GM18873 (cell line): ENCODE measurements at regions not wholly inside any gene's neighbourhood (a gene's known extent, or its start where the extent isn't known, plus 50 kb on each side); places are given as distances from the start of the nearest gene placed in this dataset.
A peak's percentile ranks its signal among the peaks of the same experiment; 100 is the strongest.

ENCODE experiments used
- ATAC-seq: cut with Tn5 transposase; IDR thresholded peaks from one replicate; pipeline ENCODE4 v1.9.1; 2021; ENCODE audit warnings: mild to moderate bottlenecking, moderate library complexity, moderate number of reproducible peaks; ENCODE audit not compliant: unreplicated experiment, low FRiP score

- no peak for ATAC-seq
Observed at GRCh38 chr2:134146620-134147019, 107.3 kb upstream of the MGAT5 start.

GRCh38 chr2:134148172-134148571 is 105.7 kb upstream of the MGAT5 start:
- ATAC-seq, result no peak

GRCh38 chr2:134148843-134149472 is 104.9 kb upstream of the MGAT5 start:
- ATAC-seq, result no peak

DNA sequence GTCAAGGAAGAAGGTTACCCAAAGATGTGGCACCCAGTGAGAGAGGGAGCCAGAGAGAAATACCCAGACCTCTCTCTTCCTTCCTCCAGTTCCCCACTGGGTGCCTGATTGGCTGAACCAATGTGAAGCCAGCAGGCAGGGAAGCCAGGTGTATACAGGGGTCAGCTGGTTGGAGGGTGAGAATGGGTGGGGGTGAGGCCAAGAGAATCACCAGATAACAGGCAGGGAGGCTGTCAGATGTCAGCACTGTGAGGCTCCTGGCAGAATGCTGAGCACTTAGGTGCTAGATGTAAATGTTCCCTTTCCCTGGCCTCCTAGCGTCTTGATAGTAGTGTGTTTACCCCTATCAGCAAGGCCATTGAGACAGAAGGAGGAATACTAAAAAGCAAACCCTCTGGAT is 104.0 kb upstream of the MGAT5 start:
- no peak for ATAC-seq

- no peak for ATAC-seq
Observed at GRCh38 chr2:134150760-134151159, 103.1 kb upstream of the MGAT5 start.

DNA sequence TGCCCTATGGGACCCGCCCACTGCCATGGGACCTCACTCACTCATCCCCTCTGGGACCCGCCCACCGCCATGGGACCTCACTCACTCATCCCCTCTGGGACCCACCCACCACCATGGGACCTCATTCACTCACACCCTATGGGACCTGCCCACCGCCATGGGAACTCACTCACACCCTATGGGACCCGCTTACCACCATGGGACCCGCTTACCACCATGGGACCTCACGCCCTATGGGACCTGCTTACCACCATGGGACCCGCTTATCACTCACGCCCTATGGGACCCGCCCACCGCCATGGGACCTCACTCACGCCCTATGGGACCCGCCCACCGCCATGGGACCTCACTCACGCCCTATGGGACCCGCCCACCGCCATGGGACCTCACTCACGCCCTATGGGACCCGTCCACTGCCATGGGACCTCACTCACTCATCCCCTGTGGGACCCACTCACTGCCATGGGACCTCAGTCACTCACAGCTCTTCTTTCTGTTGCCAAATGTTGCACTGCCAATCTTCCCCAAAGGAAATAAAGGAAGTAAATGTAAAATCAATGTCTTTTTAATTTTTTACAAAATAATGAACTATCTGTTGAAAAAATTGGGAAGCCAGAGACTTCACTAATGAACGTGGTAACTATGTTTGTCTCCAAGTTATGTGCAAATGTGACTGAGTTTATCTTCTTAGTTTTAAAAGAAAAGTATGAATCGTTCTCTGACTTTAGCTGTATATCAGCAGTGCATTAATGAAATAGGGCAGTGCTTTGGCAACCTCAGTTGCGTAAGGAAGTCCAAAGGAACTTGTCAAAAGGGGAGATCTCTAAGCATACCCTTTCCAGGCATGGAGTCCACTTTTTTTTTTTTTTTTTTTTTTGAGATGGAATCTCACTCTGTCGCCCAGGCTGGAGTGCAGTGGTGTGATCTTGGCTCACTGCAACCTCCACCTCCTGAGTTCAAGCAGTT is 101.5 kb upstream of the MGAT5 start:
- ATAC-seq, result no peak

DNA sequence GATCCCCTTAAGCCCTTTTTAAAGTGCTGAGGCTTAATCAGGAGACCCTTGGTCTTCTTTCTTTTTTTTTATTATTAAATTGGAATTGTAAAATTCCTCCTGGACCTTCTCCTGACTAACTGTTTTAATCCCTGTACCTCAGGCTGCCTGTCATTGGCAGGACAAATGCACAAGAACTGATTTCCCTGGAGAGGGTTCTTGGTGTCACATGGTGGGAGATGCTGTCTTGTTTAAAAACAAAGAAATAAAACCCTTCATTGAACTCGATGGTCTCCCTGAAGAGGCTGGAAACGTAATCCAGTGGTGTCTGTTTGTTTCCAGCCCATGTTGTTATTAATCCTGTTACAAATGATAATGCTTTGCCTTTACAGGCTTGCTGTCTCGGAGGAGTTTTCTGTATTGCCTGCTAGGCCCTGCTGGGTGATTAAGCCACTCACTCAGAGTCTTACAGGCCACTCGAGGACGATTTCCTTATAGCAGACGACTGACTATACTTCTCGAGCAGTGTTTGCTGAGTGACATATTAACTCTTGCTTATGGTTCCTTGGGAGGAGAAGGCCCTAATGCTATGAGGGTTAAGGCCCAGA is 100.5 kb upstream of the MGAT5 start:
- no peak for ATAC-seq

- no peak for ATAC-seq
Observed at GRCh38 chr2:134154246-134154645, 99.6 kb upstream of the MGAT5 start.

DNA sequence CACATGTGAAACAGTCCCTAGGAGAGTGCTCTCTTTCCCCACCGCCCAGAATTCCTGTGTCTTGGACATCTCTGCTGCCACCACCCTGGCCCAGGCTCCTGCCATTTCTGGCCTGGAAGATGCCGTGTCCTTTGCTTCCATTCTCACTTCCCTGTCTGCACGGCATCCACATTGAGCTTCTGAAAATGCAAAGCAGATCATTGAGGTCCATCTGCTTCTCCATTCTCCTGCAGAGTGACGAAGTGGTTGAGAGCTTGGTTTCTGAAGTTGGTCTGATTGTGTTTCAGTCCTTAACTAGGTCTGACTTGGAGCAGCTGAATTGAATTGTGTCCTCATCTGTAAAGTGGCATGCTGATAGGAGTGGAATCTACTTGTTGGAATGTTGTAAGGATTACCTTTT is 98.7 kb upstream of the MGAT5 start:
- ATAC-seq, result peak; percentile 79

DNA sequence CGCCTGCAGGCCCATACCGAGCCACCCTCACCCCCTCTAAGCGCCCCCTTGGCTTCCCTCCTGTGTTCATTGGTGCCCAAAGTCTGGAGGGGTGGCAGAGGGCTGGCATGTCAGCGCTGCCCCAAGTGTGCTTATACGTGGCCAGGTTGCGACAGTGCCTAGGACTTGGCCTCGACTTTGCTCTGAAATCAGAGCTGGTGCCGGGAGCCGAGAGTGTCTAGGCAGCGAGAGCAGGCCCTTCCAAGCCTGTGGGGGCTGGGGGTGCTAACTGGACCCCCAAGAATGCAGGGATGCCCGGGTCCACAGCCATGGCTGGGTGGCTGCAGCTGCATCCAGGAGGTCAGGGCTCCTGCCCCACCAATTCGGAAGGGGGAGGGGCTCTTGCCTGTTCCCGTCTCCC is 95.6 kb upstream of the MGAT5 start:
- no peak for ATAC-seq

DNA sequence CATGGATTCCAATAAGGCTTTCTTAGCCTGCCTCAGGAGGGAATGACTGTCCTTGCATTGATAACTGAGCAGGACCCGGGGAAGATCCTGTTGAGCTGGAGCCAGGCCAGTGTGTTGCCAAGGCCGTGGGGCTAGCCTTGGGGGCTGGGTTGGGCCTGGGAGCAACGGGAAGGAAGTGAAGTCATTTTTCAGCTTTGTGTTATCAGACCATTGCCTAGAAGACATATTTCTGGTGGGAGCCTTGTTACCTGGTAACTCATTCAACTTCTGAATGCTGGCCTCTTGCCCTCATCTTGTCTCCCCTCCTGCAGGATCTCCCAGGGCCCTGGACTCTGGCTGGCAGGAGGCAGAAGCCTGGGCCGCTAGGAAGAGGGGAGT is 92.7 kb upstream of the MGAT5 start:
- ATAC-seq, result no peak

GRCh38 chr2:134163336-134163735 is 90.5 kb upstream of the MGAT5 start:
- ATAC-seq, result no peak

GRCh38 chr2:134164306-134164705 is 89.6 kb upstream of the MGAT5 start:
- no peak for ATAC-seq

GRCh38 chr2:134167015-134167414 is 86.9 kb upstream of the MGAT5 start:
- ATAC-seq, result no peak

DNA sequence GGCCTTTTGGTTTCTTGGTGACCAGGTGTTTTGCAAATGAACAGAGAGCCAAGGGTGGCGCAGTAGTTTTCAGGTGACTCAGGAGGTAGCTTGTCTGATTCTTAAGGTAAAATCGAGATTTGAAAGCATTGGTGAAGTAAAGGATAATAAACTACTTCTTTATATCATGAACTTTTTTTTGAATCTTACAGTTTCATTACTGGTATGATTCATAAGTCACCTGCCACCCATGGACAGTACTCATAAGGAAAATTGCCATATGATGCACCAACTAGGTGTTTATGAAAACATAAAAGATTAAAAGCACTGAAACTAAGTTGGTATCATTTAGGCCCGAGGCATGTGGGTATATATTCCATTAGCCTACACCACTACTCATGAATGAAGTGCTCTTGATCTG is 84.1 kb upstream of the MGAT5 start:
- ATAC-seq, result peak; percentile 64

DNA sequence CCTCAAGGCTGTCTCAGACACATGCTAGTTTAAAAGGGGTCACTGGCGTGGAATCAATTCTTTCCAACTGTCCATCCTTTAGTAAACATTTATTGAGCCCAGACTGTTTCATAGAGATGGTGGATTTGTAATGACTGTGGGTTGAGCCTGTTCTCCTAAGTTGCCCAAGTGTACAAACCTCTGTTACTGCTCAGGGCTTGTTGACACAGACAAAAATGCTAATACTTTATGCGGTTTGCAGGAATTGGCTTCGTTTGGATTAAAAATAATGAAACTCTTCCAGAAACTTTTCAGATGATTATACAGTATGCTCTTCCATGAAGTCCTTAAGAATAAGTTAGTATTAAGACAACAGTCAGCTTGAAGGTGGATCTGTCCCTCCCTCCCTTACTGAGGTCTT is 83.6 kb upstream of the MGAT5 start:
- ATAC-seq, result no peak

GRCh38 chr2:134170700-134171099 is 83.2 kb upstream of the MGAT5 start:
- ATAC-seq, result no peak

- no peak for ATAC-seq
Observed at GRCh38 chr2:134173338-134174016, 80.4 kb upstream of the MGAT5 start.

DNA sequence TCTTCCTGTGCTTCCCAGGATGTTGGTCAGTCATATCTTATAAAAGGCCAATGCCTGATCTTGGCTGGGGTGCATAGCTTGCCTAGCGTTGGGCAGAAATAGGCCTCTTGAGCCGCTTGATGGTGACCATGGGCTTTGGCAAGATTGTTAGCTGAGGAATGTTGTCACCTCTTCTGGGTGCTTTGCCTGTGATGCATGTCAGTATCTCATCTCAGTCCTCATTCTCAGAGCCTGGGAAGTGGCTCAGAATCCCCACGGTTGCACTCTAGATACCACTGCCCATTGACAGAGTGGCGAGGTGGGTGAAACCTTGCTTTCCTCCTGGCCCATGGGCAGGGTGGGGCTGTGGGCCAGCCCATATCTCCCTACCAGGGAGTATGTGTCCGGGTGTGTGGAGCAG is 79.2 kb upstream of the MGAT5 start:
- ATAC-seq, result no peak

GRCh38 chr2:134175834-134176233 is 78.0 kb upstream of the MGAT5 start:
- no peak for ATAC-seq

GRCh38 chr2:134177351-134177931 is 76.4 kb upstream of the MGAT5 start:
- ATAC-seq, result no peak
